NCI-H1417 treated with DMSO at 0.1 percent for 48 hours (cell line): ENCODE measurements at regions not wholly inside any gene's neighbourhood (a gene's known extent, or its start where the extent isn't known, plus 50 kb on each side); places are given as distances from the start of the nearest gene placed in this dataset.
"Not testable (repeated sequence)": the region's sequence is repeated elsewhere in the genome, so short reads cannot be mapped to it uniquely, and the experiment has no call there.

Experiments used
- DNase-seq: peaks from one replicate; lab custom pipeline; 2025; lab: John Stamatoyannopoulos, UW

GRCh38 chr1:177723533-177723932 is 246.3 kb downstream of the SEC16B start:
- DNase-seq = no peak

DNA sequence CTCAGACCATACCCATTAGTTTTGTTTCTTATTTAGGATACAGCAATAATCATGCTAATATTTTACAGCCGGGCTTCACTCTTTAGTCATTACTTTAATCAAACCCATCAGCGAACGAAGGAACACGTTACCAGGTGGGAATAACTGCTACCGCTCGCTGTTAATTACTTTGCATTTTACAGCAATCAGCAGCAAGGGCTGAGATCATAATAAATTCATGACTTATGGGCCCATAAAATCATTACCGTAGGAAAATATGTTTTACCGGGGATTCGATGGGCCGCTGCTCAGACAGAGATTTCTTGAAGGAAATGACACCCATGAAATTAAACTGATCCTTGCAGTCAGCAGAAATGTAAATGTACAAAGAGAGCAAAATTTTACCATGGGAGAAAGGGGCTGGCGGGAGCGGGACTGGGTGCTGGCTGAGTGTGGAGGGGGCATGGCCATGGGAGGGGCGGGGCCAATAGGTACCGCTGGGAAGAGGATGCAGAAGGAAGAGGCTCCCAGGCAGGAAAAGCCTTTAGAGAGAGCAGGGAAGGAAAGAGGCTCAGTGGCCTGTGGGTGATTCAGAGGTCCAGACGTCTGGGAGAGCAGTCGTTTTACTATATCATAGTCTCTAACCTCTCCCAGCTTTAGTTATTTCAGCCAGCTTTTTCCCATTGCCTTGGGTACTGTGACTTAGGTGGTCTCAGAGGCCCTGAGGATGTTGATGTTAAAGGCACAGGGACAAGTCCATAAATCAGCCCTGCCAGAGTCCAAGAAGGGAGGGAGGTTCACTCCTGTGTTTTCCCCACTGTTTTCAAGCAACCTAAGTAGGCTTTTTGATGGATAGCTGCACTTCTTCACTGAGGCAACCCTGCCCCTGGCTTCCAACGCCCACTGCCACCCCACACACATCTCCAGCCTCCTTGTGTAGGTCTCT is 258.9 kb downstream of the SEC16B start:
- DNase-seq = no peak

GRCh38 chr1:177708406-177708805 is 261.5 kb downstream of the SEC16B start:
- DNase-seq = no peak

- DNase-seq = no peak
Measured at GRCh38 chr1:177706977-177707376, 262.9 kb downstream of the SEC16B start.

DNA sequence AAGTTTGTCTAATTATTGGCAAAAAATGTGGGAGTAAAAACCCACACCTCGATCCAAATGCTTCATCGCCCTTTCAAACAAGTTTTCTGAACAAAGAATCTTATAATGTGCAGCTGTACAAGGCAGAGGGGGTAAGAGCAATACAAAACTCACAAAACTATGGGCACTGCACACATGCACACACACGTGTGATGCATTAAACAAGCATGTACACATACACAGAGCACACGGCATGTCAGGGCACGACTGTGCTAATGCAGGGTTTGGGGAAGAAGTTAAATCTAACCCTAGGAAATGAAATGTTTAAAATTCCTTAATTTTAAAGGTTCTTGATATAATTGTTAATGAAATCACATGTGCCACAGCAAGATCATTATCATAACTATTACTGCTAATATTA is 264.0 kb downstream of the SEC16B start:
- DNase-seq = no peak

GRCh38 chr1:177703888-177704446 is 265.9 kb downstream of the SEC16B start:
- no peak for DNase-seq

- no peak for DNase-seq
Measured at GRCh38 chr1:177701654-177702353, 268.1 kb downstream of the SEC16B start.

DNA sequence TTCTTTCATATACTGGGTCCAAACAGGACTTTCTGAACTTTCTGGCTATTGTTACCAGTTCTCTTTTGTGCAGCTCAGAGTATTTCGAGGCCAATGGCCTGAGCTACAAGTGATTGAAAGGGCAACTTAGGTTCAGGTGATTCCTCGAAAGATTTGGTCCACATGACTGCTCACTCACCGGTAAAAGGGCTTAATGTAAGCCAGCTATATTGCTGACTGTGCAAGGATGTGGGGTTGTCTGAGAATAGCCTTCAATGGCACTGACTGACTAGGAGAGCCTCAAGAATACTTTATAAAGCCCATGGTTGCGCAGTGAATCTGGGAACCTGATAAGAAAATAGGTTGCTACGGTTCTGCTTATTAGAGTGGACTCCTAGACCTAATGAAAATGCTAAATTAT is 269.0 kb downstream of the SEC16B start:
- no peak for DNase-seq

DNA sequence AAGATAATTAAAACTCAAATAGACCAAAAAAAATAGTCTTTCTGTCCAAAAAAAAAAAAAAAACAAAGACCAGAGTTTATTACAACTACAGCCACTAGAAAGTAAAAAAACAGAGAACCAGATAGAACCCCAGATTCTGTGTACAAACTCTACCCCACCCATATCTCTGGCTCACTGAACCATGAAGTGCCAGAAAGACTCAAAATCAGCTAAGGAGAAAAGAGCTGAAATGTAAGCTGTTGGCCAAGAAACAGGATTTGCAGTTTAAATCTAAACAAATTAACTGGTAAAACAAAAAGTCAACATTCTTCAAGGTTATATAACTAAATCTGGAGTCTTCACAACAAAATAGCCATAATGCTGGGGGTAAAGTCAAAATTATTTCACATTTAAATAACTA is 278.9 kb downstream of the SEC16B start:
- no peak for DNase-seq

DNA sequence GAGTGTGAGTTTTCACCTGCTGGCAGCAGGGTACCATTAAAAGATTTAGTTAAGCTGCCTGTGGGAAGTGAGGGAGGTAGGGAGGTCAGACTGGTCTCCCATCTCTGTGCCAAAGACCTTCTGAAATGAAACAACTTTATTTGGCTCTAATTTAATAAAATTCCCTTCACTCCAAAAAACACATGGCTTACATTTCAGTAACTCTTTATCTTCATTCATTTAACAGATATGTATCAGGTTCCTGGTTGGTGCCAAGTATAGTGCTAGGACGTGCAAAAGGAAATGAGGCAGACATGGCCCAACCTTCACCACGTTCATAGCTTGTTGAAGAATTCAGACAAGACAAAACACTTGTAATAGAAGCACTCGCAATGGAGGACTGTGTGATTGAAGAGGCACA is 282.3 kb downstream of the SEC16B start:
- DNase-seq = no peak

- no peak for DNase-seq
Measured at GRCh38 chr1:177686933-177687332, 282.9 kb downstream of the SEC16B start.

GRCh38 chr1:177669161-177669560 is 300.7 kb downstream of the SEC16B start:
- no peak for DNase-seq

DNA sequence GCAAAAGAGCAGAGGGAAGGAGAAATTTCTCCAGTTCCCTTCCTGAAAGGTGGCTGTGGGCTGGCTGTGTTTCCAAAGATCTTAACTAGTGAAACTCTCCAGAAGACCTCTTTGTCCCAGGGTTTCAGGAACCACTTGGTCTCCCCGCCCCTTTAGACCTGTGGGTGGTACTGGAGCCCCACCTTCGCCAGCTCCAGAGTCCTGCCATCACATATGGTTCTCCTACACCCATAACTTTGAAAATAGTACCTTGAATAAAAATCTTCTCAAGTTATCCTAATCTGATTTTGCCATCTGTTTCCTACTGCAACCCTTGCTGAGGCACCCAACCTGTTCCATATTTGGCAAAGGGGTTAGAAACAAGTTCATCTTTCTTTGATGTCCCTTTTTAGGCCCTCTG is 303.9 kb downstream of the SEC16B start:
- no peak for DNase-seq

- DNase-seq = not testable (repeated sequence)
Measured at GRCh38 chr1:177664742-177665141, 305.1 kb downstream of the SEC16B start.

GRCh38 chr1:177660188-177660587 is 309.7 kb downstream of the SEC16B start:
- no peak for DNase-seq

- DNase-seq = no peak
Measured at GRCh38 chr1:177659281-177659680, 310.6 kb downstream of the SEC16B start.

DNA sequence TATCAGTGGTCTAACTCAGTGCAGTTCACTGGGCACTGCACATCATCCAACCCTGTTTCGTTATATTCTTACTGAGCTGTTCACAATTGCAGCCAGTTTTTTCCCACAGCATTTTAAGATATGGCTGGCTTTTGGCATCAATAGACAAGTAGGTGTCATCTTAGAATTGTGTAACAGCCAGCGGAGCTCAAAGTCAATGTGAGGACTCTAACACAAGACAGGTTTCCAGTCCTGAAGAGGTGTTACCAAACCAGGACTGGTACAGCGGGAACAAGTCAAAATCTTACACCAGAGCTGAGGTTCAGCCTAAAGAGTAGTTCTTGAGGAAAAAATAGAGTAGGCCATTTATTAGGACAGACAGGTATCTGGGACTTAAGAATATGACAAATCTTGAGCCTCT is 313.3 kb downstream of the SEC16B start:
- DNase-seq = no peak

- DNase-seq = no peak
Measured at GRCh38 chr1:177650947-177651346, 318.9 kb downstream of the SEC16B start.

DNA sequence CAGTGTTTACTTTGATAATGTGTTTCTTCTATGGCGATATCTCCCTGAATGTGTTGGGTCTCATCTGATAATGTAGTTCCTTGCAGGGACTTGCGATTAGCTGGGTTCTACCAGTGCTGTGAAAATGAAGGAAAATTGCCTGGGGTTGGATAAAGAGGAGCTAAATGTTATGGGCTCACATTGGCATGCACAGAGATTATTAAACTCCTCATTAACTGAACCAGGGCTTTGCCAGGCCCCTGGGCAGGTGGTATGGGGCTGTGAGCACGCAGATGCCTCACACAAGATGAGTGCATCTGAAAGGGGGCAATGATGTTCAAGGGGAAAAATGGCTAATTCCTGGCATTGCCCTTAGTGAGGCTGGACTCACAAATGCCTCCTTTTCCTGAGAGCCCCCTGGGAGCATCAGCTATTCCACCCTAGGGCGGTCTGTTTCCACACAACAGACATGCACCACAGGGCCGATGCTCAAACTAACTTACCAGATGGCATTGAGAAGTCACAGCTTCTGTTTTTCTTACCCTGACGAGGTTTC is 321.1 kb downstream of the SEC16B start:
- DNase-seq = no peak

- no peak for DNase-seq
Measured at GRCh38 chr1:177648138-177648537, 321.7 kb downstream of the SEC16B start.

DNA sequence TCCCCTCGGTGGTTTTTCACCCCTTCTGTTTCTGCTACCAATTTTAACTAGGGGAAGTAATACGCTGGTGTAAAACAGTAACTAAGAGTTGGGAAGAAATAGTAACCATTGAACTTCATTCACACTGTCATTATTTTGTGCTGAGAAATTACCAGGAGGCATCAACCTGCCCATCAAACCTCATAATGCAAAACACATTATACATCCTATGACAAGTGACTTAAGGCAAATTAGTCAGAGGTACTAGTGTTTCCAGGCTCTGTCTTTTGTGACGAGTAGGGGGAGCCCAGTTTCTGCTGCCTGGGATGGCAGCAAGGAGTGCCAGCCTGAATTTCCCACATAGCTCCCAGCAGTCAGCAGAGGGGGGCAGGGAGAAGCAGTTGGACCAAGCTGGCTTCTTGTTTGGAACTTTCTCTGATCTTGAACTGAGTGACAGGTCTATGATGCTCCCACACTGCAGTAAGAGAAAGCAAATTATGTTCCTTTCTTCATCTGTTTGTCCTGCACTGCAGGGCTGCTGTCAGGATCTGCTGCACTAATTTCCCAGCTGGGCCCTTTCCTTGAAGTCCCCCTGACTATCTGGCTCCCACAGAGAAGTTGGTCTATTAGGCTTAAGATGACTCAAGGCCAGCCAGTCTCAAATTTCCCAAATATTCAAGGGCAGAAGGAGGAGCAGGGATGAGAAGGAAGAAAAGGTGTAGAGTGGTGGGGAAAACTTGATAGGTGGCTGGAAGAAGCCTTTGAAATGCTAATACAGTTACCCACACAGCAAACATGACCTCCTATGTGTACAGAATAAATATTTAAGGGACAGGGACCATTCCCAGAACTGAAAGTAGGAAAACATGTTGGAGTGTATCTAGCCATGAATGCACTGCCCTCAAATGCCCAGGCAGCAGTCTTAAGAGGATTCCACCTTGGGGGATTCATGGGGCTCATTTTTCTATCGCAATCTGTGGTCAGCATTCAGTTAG is 322.8 kb downstream of the SEC16B start:
- DNase-seq = no peak
